Esophagus muscularis mucosa (tissue), 4 donors: ENCODE measurements at regions not wholly inside any gene's neighbourhood (a gene's known extent, or its start where the extent isn't known, plus 50 kb on each side); places are given as distances from the start of the nearest gene placed in this dataset.

ENCODE experiments used
- CTCF ChIP-seq, 3 experiments: fragments of 200-600 bp in 2 of 3; fragments of 450-650 bp in 1 of 3; sonication (generic) in 2 of 3; IDR thresholded peaks; one replicate each; pipeline ENCODE4 v1.5.1; 2017 to 2019; ENCODE audit warnings: antibody characterized with exemption in 3 of 3, mild to moderate bottlenecking in 2 of 3, moderate library complexity in 1 of 3
- EP300 ChIP-seq: sonication (generic); formaldehyde crosslinking; IDR thresholded peaks from one replicate; pipeline ENCODE4 v1.6.1; 2017; ENCODE audit warnings: antibody characterized with exemption
- POLR2A ChIP-seq: fragments of 450-650 bp; IDR thresholded peaks from one replicate; pipeline ENCODE4 v1.6.1; 2017; ENCODE audit warnings: antibody characterized with exemption, moderate library complexity, mild to moderate bottlenecking, low read depth
- POLR2AphosphoS5 ChIP-seq, 2 donors: sonication (generic); formaldehyde crosslinking; IDR thresholded peaks; one replicate each; pipeline ENCODE4 v1.6.1; 2017; ENCODE audit warnings: antibody characterized with exemption in 2 of 2

GRCh38 chrX:3509934-3510333 lies 163.5 kb upstream of the MXRA5 start:
- TF ChIP-seq CTCF (IDR thresholded peaks at IDR 0.05) (no peak), EP300 (no peak), POLR2A (no peak), POLR2AphosphoS5 (IDR thresholded peaks at IDR 0.05) (no peak)
